Activated CD8-positive, alpha-beta memory T cell treated with anti-CD3 and anti-CD28 coated beads for 24 hours (primary cell): ENCODE measurements at regions not wholly inside any gene's neighbourhood (a gene's known extent, or its start where the extent isn't known, plus 50 kb on each side); places are given as distances from the start of the nearest gene placed in this dataset.
"Not testable (repeated sequence)": the region's sequence is repeated elsewhere in the genome, so short reads cannot be mapped to it uniquely, and the experiment has no call there.

Experiments
- DNase-seq: peaks from one replicate; pipeline ENCODE4 v3.0.0-alpha.2; 2020

GRCh38 chr21:24681456-24681855 lies 925.8 kb downstream of the MRPL39 start:
- no peak for DNase-seq

- DNase-seq: no peak
Measured at GRCh38 chr21:24671901-24672300, 935.4 kb downstream of the MRPL39 start.

GRCh38 chr21:24658926-24659325 lies 948.4 kb downstream of the MRPL39 start:
- no peak for DNase-seq

GRCh38 chr21:24658026-24658425 lies 949.3 kb downstream of the MRPL39 start:
- no peak for DNase-seq

- DNase-seq: no peak
Measured at GRCh38 chr21:24649691-24650090, 957.6 kb downstream of the MRPL39 start.

GRCh38 chr21:24636696-24637095 lies 970.6 kb downstream of the MRPL39 start:
- DNase-seq: no peak

- no peak for DNase-seq
Measured at GRCh38 chr21:24634749-24635148, 972.5 kb downstream of the MRPL39 start.

GRCh38 chr21:24628536-24628935 lies 978.7 kb downstream of the MRPL39 start:
- no peak for DNase-seq

GRCh38 chr21:24628046-24628445 lies 979.2 kb downstream of the MRPL39 start:
- DNase-seq: no peak

GRCh38 chr21:24617819-24618218 lies 989.5 kb downstream of the MRPL39 start:
- no peak for DNase-seq

GRCh38 chr21:24594082-24594481 lies 1013.2 kb downstream of the MRPL39 start:
- no peak for DNase-seq

GRCh38 chr21:24590261-24590660 lies 1017.0 kb downstream of the MRPL39 start:
- DNase-seq: no peak

- no peak for DNase-seq
Measured at GRCh38 chr21:24583473-24583872, 1023.8 kb downstream of the MRPL39 start.

- DNase-seq: no peak
Measured at GRCh38 chr21:24577301-24577700, 1030.0 kb downstream of the MRPL39 start.

- no peak for DNase-seq
Measured at GRCh38 chr21:24561291-24561690, 1046.0 kb downstream of the MRPL39 start.

- DNase-seq: no peak
Measured at GRCh38 chr21:24552491-24552890, 1054.8 kb downstream of the MRPL39 start.

GRCh38 chr21:24545807-24546361 lies 1061.4 kb downstream of the MRPL39 start:
- no peak for DNase-seq

- no peak for DNase-seq
Measured at GRCh38 chr21:24514081-24514733, 1093.1 kb downstream of the MRPL39 start.

- no peak for DNase-seq
Measured at GRCh38 chr21:24509131-24509530, 1098.2 kb downstream of the MRPL39 start.

GRCh38 chr21:24486973-24487372 lies 1120.3 kb downstream of the MRPL39 start:
- no peak for DNase-seq

- DNase-seq: not testable (repeated sequence)
Measured at GRCh38 chr21:24483361-24483760, 1123.9 kb downstream of the MRPL39 start.

GRCh38 chr21:24470852-24471251 lies 1136.4 kb downstream of the MRPL39 start:
- DNase-seq: no peak

- DNase-seq: no peak
Measured at GRCh38 chr21:24456358-24456757, 1150.9 kb downstream of the MRPL39 start.

GRCh38 chr21:24450119-24450518 lies 1157.2 kb downstream of the MRPL39 start:
- no peak for DNase-seq

- DNase-seq: no peak
Measured at GRCh38 chr21:24445517-24445916, 1161.8 kb downstream of the MRPL39 start.
